Stomach (tissue), 4 donors: ENCODE measurements at regions not wholly inside any gene's neighbourhood (a gene's known extent, or its start where the extent isn't known, plus 50 kb on each side); places are given as distances from the start of the nearest gene placed in this dataset.

Experiments
- EP300 ChIP-seq: sonication (generic); formaldehyde crosslinking; IDR thresholded peaks from one replicate; pipeline ENCODE4 v1.6.1; 2017; ENCODE audit warnings: antibody characterized with exemption
- POLR2A ChIP-seq, 4 donors: fragments of 450-650 bp; IDR thresholded peaks; one replicate each; pipeline ENCODE4 v1.6.1; 2016; ENCODE audit warnings: antibody characterized with exemption in 4 of 4, control low read depth in 2 of 4, mild to moderate bottlenecking in 1 of 4, moderate library complexity in 1 of 4
- POLR2AphosphoS5 ChIP-seq, 3 donors: sonication (generic); formaldehyde crosslinking; IDR thresholded peaks; one replicate each; pipeline ENCODE4 v1.6.1; 2016; ENCODE audit warnings: antibody characterized with exemption in 3 of 3
- TF ChIP-seq, protein P1 (sequence below), 7 experiments: fragments of 450-650 bp in 4 of 7; fragments of 200-600 bp in 3 of 7; sonication (generic) in 3 of 7; IDR thresholded peaks; one replicate each; pipeline ENCODE4 v1.5.1; 2016 to 2019; ENCODE audit warnings: antibody characterized with exemption in 7 of 7, control low read depth in 2 of 7, mild to moderate bottlenecking in 1 of 7

DNA sequence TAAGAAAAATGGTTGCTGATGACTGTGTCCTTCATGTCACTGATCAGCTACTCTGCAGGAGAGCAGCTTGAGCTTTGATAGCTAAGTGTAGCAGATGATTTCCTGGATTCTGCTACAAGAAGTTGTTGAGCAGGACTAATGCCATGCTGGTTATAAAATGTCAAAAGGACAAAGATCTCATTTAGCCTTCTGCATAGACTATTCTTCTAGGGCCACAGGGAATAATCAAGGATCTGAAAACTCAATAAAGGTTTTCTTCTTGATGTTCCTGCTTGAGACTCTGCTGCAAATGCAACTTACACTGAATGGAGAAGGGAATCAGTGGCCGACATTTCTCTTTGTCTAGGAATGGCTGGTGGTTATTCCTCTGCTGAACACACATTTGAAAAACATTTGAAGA lies 360.3 kb upstream of the PTCHD4 start:
- TF ChIP-seq, protein P1, sequence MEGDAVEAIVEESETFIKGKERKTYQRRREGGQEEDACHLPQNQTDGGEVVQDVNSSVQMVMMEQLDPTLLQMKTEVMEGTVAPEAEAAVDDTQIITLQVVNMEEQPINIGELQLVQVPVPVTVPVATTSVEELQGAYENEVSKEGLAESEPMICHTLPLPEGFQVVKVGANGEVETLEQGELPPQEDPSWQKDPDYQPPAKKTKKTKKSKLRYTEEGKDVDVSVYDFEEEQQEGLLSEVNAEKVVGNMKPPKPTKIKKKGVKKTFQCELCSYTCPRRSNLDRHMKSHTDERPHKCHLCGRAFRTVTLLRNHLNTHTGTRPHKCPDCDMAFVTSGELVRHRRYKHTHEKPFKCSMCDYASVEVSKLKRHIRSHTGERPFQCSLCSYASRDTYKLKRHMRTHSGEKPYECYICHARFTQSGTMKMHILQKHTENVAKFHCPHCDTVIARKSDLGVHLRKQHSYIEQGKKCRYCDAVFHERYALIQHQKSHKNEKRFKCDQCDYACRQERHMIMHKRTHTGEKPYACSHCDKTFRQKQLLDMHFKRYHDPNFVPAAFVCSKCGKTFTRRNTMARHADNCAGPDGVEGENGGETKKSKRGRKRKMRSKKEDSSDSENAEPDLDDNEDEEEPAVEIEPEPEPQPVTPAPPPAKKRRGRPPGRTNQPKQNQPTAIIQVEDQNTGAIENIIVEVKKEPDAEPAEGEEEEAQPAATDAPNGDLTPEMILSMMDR (IDR thresholded peaks at IDR 0.05): no peak
- TF ChIP-seq EP300 (no peak), POLR2A (IDR thresholded peaks at IDR 0.05) (no peak), POLR2AphosphoS5 (IDR thresholded peaks at IDR 0.05) (no peak)
